Nephron progenitor cell (in vitro differentiated cells): ENCODE measurements at regions not wholly inside any gene's neighbourhood (a gene's known extent, or its start where the extent isn't known, plus 50 kb on each side); places are given as distances from the start of the nearest gene placed in this dataset.

Experiments used
- DNase-seq: peaks from one replicate; pipeline ENCODE4 v3.0.0; 2021
- H3K27ac Mint-ChIP-seq: 2 replicates; pipeline ENCODE4 v1.8.0; 2021; ENCODE audit warnings: mild to moderate bottlenecking, moderate library complexity, mixed read lengths
- H3K27me3 Mint-ChIP-seq: 2 replicates; pipeline ENCODE4 v1.8.0; 2021; ENCODE audit warnings: mild to moderate bottlenecking, low read depth, mixed read lengths; ENCODE audit not compliant: poor library complexity
- H3K36me3 Mint-ChIP-seq: 2 replicates; pipeline ENCODE4 v1.8.0; 2021; ENCODE audit warnings: low read depth, mixed read lengths
- H3K4me1 Mint-ChIP-seq: 2 replicates; pipeline ENCODE4 v1.8.0; 2021; ENCODE audit warnings: mixed read lengths
- H3K4me3 Mint-ChIP-seq: 2 replicates; pipeline ENCODE4 v1.8.0; 2021; ENCODE audit warnings: mild to moderate bottlenecking, moderate library complexity, mixed read lengths
- H3K9me3 Mint-ChIP-seq: 2 replicates; pipeline ENCODE4 v1.8.0; 2021; ENCODE audit warnings: mild to moderate bottlenecking, moderate library complexity, mixed read lengths
- TF ChIP-seq, protein P1 (sequence below): fragments of 200-600 bp; sonication (generic); IDR thresholded peaks from 2 replicates; pipeline ENCODE4 v1.5.0; 2021; ENCODE audit warnings: antibody characterized with exemption

- no peak for DNase-seq
- Mint-ChIP-seq H3K4me3 (no peak overlapping the region), H3K27ac (no peak overlapping the region)
These were observed 92.5 kb upstream of the SLC34A2 start for GRCh38 chr4:25563071-25563564.

GRCh38 chr4:25564836-25565235 lies 90.8 kb upstream of the SLC34A2 start:
- no peaks in the 10 kb centered on the region for H3K9me3 Mint-ChIP-seq
- H3K36me3 Mint-ChIP-seq: no peaks in the 10 kb centered on the region
- H3K27ac Mint-ChIP-seq: no peak overlapping the region
- no peak for DNase-seq
- TF ChIP-seq, protein P1, sequence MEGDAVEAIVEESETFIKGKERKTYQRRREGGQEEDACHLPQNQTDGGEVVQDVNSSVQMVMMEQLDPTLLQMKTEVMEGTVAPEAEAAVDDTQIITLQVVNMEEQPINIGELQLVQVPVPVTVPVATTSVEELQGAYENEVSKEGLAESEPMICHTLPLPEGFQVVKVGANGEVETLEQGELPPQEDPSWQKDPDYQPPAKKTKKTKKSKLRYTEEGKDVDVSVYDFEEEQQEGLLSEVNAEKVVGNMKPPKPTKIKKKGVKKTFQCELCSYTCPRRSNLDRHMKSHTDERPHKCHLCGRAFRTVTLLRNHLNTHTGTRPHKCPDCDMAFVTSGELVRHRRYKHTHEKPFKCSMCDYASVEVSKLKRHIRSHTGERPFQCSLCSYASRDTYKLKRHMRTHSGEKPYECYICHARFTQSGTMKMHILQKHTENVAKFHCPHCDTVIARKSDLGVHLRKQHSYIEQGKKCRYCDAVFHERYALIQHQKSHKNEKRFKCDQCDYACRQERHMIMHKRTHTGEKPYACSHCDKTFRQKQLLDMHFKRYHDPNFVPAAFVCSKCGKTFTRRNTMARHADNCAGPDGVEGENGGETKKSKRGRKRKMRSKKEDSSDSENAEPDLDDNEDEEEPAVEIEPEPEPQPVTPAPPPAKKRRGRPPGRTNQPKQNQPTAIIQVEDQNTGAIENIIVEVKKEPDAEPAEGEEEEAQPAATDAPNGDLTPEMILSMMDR: no peak
- peaks cover 24% of the 10 kb centered on the region for H3K27me3 Mint-ChIP-seq
- peaks cover 10% of the 10 kb centered on the region for H3K4me1 Mint-ChIP-seq
- H3K4me3 Mint-ChIP-seq: no peak overlapping the region

More at GRCh38 chr4:25563071-25563564, 92.5 kb upstream of the SLC34A2 start:
- peaks cover 19% of the 10 kb centered on the region for H3K27me3 Mint-ChIP-seq
- H3K9me3 Mint-ChIP-seq: no peaks in the 10 kb centered on the region
- TF ChIP-seq, protein P1: no peak
- no peaks in the 10 kb centered on the region for H3K36me3 Mint-ChIP-seq
- H3K4me1 Mint-ChIP-seq: peaks cover 5% of the 10 kb centered on the region

GRCh38 chr4:25567253-25567652 lies 88.4 kb upstream of the SLC34A2 start:
- no peak for DNase-seq

GRCh38 chr4:25569716-25570115 lies 85.9 kb upstream of the SLC34A2 start:
- TF ChIP-seq, protein P1: no peak
- DNase-seq: no peak
- H3K27me3 Mint-ChIP-seq: peaks cover 45% of the 10 kb centered on the region
- H3K4me3 Mint-ChIP-seq: no peak overlapping the region
- no peaks in the 10 kb centered on the region for H3K9me3 Mint-ChIP-seq
- H3K36me3 Mint-ChIP-seq: no peaks in the 10 kb centered on the region
- no peak overlapping the region for H3K27ac Mint-ChIP-seq
- H3K4me1 Mint-ChIP-seq: peaks cover 5% of the 10 kb centered on the region

More at GRCh38 chr4:25567253-25567652, 88.4 kb upstream of the SLC34A2 start:
- Mint-ChIP-seq H3K27me3 (peaks cover 41% of the 10 kb centered on the region), H3K27ac (no peak overlapping the region), H3K4me3 (no peak overlapping the region), H3K9me3 (no peaks in the 10 kb centered on the region), H3K4me1 (peaks cover 10% of the 10 kb centered on the region), H3K36me3 (no peaks in the 10 kb centered on the region)
- TF ChIP-seq, protein P1: no peak

DNA sequence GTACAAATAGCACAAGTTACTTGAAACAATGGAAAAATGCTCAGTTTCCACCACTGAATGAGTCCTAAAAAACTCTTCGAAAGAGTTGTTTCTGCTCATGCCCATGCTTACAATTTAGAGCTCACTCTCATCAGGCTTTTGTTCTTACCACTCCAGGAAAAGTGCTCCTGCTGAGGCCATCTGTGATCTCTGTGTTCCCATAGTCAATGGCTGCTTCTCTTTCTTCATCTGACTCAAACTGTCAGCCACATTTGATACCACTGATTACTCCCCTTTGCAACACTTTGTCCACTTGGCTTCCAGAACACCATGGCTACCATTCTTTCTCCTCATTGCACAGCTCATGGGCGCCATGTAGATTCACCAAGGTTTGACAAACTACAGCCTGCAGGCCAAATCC lies 80.0 kb upstream of the SLC34A2 start:
- H3K9me3 Mint-ChIP-seq: no peaks in the 10 kb centered on the region
- TF ChIP-seq, protein P1: no peak

GRCh38 chr4:25578432-25578831 lies 77.2 kb upstream of the SLC34A2 start:
- Mint-ChIP-seq H3K36me3 (no peaks in the 10 kb centered on the region), H3K9me3 (no peaks in the 10 kb centered on the region), H3K4me3 (no peak overlapping the region), H3K27ac (no peak overlapping the region), H3K27me3 (peaks cover 27% of the 10 kb centered on the region), H3K4me1 (peaks cover 4% of the 10 kb centered on the region)
- DNase-seq: no peak
- TF ChIP-seq, protein P1: no peak

More for the DNA sequence above, 80.0 kb upstream of the SLC34A2 start:
- H3K27me3 Mint-ChIP-seq: peaks cover 33% of the 10 kb centered on the region
- peaks cover under 1% of the 10 kb centered on the region for H3K4me1 Mint-ChIP-seq
- no peak overlapping the region for H3K4me3 Mint-ChIP-seq
- no peaks in the 10 kb centered on the region for H3K36me3 Mint-ChIP-seq
- H3K27ac Mint-ChIP-seq: no peak overlapping the region
- DNase-seq: no peak
